HepG2 (cell line): ENCODE measurements at regions not wholly inside any gene's neighbourhood (a gene's known extent, or its start where the extent isn't known, plus 50 kb on each side); places are given as distances from the start of the nearest gene placed in this dataset.
A peak's percentile ranks its signal among the peaks of the same experiment; 100 is the strongest.

ENCODE experiments used
- ATAC-seq: fragments of 200-7000 bp; cut with Tn5 transposase; 3 replicates; pipeline ENCODE4 v1.9.1; 2020; ENCODE audit warnings: mild to moderate bottlenecking, moderate library complexity
- BruUV-seq: library from RNA; stranded (reverse); fragments of 400-500 nt; replicated peaks from 2 replicates; lab custom pipeline; 2021; lab: Mats Ljungman, UMichigan
- CTCF ChIA-PET: fragments of 300-600 bp; formaldehyde crosslinking; extraction: SDS; loops from one replicate; lab custom pipeline; 2021; ENCODE audit warnings: low total read pairs, inconsistent platforms, low intra/inter-chr PET ratio; lab: Yijun Ruan, JAX
- POLR2A ChIA-PET: fragments of 350-600 bp; sonication (Branson Sonifier 250); formaldehyde crosslinking; loops from one replicate; lab custom pipeline; 2020; ENCODE audit warnings: antibody characterized with exemption, inconsistent platforms; lab: Yijun Ruan, JAX
- DNase-seq: peaks from one replicate; pipeline ENCODE4 v3.0.0-alpha.2; 2015; ENCODE audit warnings: low spot score
- FAIRE-seq: peaks from 3 replicates; lab custom pipeline; 2011; peaks lifted over from hg19 to GRCh38; lab: Jason Lieb, UNC
- H2AFZ ChIP-seq: one replicate; pipeline ENCODE4 v1.6.1; 2011; ENCODE audit warnings: low read length, inconsistent platforms
- H3K27ac ChIP-seq: fragments of 300-600 bp; 3 replicates; pipeline ENCODE4 v1.8.0; 2011; ENCODE audit warnings: mixed run types, mild to moderate bottlenecking, mixed read lengths, low read length, inconsistent platforms; ENCODE audit not compliant: insufficient read depth; ENCODE audit errors: extremely low read length
- H3K27me3 ChIP-seq, 2 experiments: fragments of 200-600 bp in 1 of 2; 2 replicates in 1 of 2; 3 replicates in 1 of 2; pipeline versions ENCODE4 v1.6.0 to v1.8.0; 2011; ENCODE audit warnings: low read length in 2 of 2, mild to moderate bottlenecking in 2 of 2, moderate library complexity in 2 of 2, inconsistent platforms in 1 of 2; ENCODE audit not compliant: insufficient read depth in 2 of 2, control insufficient read depth in 1 of 2
- H3K36me3 ChIP-seq, 2 experiments: fragments of 200-600 bp in 1 of 2; replicated peaks in 1 of 2; 2 replicates in 1 of 2; 3 replicates in 1 of 2; pipeline versions ENCODE4 v1.5.1 to v1.8.0; 2011; ENCODE audit warnings: low read length in 2 of 2, inconsistent platforms in 1 of 2; ENCODE audit not compliant: insufficient read depth in 2 of 2, control insufficient read depth in 1 of 2
- H3K4me1 ChIP-seq: 2 replicates; pipeline ENCODE4 v1.5.1; 2012; ENCODE audit warnings: low read length, inconsistent platforms; ENCODE audit not compliant: insufficient read depth
- H3K4me2 ChIP-seq: 2 replicates; pipeline ENCODE4 v1.6.0; 2011; ENCODE audit warnings: low read depth, low read length, inconsistent platforms
- H3K4me3 ChIP-seq, 3 experiments: fragments of 200-600 bp in 1 of 3; sonication (generic), shearing (Covaris generic) in 1 of 3; replicated peaks in 1 of 3; 2 replicates each; pipeline ENCODE4 v1.5.1; 2011 to 2016; ENCODE audit warnings: low read length in 3 of 3, inconsistent platforms in 2 of 3, low read depth in 2 of 3, mild to moderate bottlenecking in 2 of 3, control low read depth in 1 of 3, mixed read lengths in 1 of 3; ENCODE audit not compliant: insufficient read depth in 1 of 3
- H3K79me2 ChIP-seq: one replicate; pipeline ENCODE4 v1.6.1; 2011; ENCODE audit warnings: low read length, inconsistent platforms; ENCODE audit not compliant: insufficient read depth
- H3K9ac ChIP-seq: 2 replicates; pipeline ENCODE4 v1.6.0; 2011; ENCODE audit warnings: mild to moderate bottlenecking, low read depth, low read length, inconsistent platforms; ENCODE audit not compliant: insufficient read depth
- H3K9me3 ChIP-seq: 2 replicates; pipeline ENCODE4 v1.5.1; 2012; ENCODE audit warnings: mild to moderate bottlenecking, low read length
- H4K20me1 ChIP-seq: 2 replicates; pipeline ENCODE4 v1.6.0; 2011; ENCODE audit warnings: inconsistent platforms, mild to moderate bottlenecking, low read length, moderate library complexity; ENCODE audit not compliant: insufficient read depth
- AKAP8 ChIP-seq: sonication (generic); formaldehyde crosslinking; IDR thresholded peaks from 2 replicates; pipeline ENCODE4 v1.5.1; 2020; ENCODE audit warnings: mild to moderate bottlenecking, missing genetic modification reagents
- GMEB2 ChIP-seq: IDR thresholded peaks from 2 replicates; pipeline ENCODE4 v1.6.1; 2016; ENCODE audit warnings: missing biosample characterization, missing genetic modification reagents, low read depth
- HOXD1 ChIP-seq: sonication (generic); formaldehyde crosslinking; IDR thresholded peaks from 2 replicates; pipeline ENCODE4 v1.5.0; 2020; ENCODE audit warnings: missing genetic modification reagents
- MAFF ChIP-seq: IDR thresholded peaks from 2 replicates; pipeline ENCODE4 v1.6.1; 2011; ENCODE audit warnings: low read depth, low read length, improper control_type of control experiment
- MAFK ChIP-seq, 2 experiments: IDR thresholded peaks in 1 of 2; conservative IDR thresholded peaks in 1 of 2; 2 replicates each; pipeline ENCODE4 v1.6.1; 2011; ENCODE audit warnings: improper control_type of control experiment in 2 of 2, low read length in 2 of 2
- MNT ChIP-seq: fragments of 450-650 bp; IDR thresholded peaks from 2 replicates; pipeline ENCODE4 v1.6.1; 2016
- MYC ChIP-seq: sonication (generic); formaldehyde crosslinking; IDR thresholded peaks from 2 replicates; pipeline ENCODE4 v1.9.0; 2021; ENCODE audit warnings: missing genetic modification reagents, borderline replicate concordance
- TGIF2 ChIP-seq: IDR thresholded peaks from 2 replicates; pipeline ENCODE4 v1.6.1; 2016; ENCODE audit warnings: control low read depth, missing compliant biosample characterization
- THYN1 ChIP-seq: sonication (generic); formaldehyde crosslinking; IDR thresholded peaks from 2 replicates; pipeline ENCODE4 v1.8.1; 2023; ENCODE audit warnings: low read depth, mild to moderate bottlenecking, moderate library complexity, missing genetic modification reagents, borderline replicate concordance
- ZNF768 ChIP-seq: sonication (generic); formaldehyde crosslinking; IDR thresholded peaks from 2 replicates; pipeline ENCODE4 v1.4.0; 2020; ENCODE audit warnings: missing genetic modification reagents
- WGBS: methylation state at CpG from one replicate; pipeline ENCODE4 v1.1.6; 2017; ENCODE audit warnings: low lambda C conversion rate; 5-methylcytosine and 5-hydroxymethylcytosine counted together
- in situ Hi-C: cut with HindIII; loops from 2 replicates; pipeline ENCODE4 v1.10.0; 2017; ENCODE audit warnings: low pct_unique_long_range_greater_than_20kb; ENCODE audit not compliant: extremely low pct_ligation_motif_present
- intact Hi-C: fragments of 100-400 bp; cut with micrococcal nuclease; formaldehyde crosslinking; loops from one replicate; pipeline ENCODE4 v1.10.0; 2022; ENCODE audit not compliant: unreplicated experiment
- TF ChIP-seq, protein P1 (sequence below): sonication (generic); formaldehyde crosslinking; IDR thresholded peaks from 2 replicates; pipeline ENCODE4 v1.8.0; 2022; ENCODE audit warnings: mild to moderate bottlenecking, missing genetic modification reagents, moderate library complexity
- TF ChIP-seq, protein P2 (sequence below): IDR thresholded peaks from 2 replicates; pipeline ENCODE4 v1.6.1; 2016; ENCODE audit warnings: missing genetic modification reagents, missing compliant biosample characterization
- TF ChIP-seq, protein P3 (sequence below): sonication (generic); formaldehyde crosslinking; IDR thresholded peaks from 2 replicates; pipeline ENCODE4 v1.5.0; 2020; ENCODE audit warnings: mild to moderate bottlenecking, missing genetic modification reagents
- TF ChIP-seq, protein P4 (sequence below): sonication (generic); formaldehyde crosslinking; IDR thresholded peaks from 2 replicates; pipeline ENCODE4 v1.8.1; 2023; ENCODE audit warnings: mild to moderate bottlenecking, missing genetic modification reagents, borderline replicate concordance

GRCh38 chr2:209008636-209009287 lies 415.1 kb upstream of the MAP2 start:
- in situ Hi-C loops (no loop called here), intact Hi-C loops (no loop called here)
- Histone ChIP-seq H3K9me3 (peaks cover 31% of the 10 kb centered on the region; the same call in 1 of the 2 replicates), H2AFZ (no peak overlapping the region), H3K9ac (no peak overlapping the region), H3K27ac (no peak overlapping the region), H3K36me3 (no peaks in the 10 kb centered on the region), H3K4me1 (no peaks in the 10 kb centered on the region), H4K20me1 (no peaks in the 10 kb centered on the region), H3K27me3 (no peaks in the 10 kb centered on the region), H3K4me3 (no peak overlapping the region), H3K79me2 (no peaks in the 10 kb centered on the region), H3K4me2 (no peak overlapping the region)
- TF ChIP-seq GMEB2 (no peak), MAFF (peak; percentile 55), MNT (no peak), AKAP8 (CRISPR knock-in tag) (no peak), MYC (no peak), MAFK (conservative IDR thresholded peaks at IDR 0.05 in 1 of 2, IDR thresholded peaks at IDR 0.05 in 1 of 2; ENCODE audit: low read length in 2 of 2) (peak; percentile 40 to 74; a peak in 3 of 4 replicates), HOXD1 (CRISPR knock-in tag) (no peak), TGIF2 (CRISPR knock-in tag) (no peak), THYN1 (CRISPR knock-in tag) (no peak), ZNF768 (CRISPR knock-in tag) (no peak)
- TF ChIP-seq, protein P1, sequence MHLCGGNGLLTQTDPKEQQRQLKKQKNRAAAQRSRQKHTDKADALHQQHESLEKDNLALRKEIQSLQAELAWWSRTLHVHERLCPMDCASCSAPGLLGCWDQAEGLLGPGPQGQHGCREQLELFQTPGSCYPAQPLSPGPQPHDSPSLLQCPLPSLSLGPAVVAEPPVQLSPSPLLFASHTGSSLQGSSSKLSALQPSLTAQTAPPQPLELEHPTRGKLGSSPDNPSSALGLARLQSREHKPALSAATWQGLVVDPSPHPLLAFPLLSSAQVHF (CRISPR knock-in tag) = no peak
- TF ChIP-seq, protein P2, sequence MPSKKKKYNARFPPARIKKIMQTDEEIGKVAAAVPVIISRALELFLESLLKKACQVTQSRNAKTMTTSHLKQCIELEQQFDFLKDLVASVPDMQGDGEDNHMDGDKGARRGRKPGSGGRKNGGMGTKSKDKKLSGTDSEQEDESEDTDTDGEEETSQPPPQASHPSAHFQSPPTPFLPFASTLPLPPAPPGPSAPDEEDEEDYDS (CRISPR knock-in tag) = no peak
- TF ChIP-seq, protein P3, sequence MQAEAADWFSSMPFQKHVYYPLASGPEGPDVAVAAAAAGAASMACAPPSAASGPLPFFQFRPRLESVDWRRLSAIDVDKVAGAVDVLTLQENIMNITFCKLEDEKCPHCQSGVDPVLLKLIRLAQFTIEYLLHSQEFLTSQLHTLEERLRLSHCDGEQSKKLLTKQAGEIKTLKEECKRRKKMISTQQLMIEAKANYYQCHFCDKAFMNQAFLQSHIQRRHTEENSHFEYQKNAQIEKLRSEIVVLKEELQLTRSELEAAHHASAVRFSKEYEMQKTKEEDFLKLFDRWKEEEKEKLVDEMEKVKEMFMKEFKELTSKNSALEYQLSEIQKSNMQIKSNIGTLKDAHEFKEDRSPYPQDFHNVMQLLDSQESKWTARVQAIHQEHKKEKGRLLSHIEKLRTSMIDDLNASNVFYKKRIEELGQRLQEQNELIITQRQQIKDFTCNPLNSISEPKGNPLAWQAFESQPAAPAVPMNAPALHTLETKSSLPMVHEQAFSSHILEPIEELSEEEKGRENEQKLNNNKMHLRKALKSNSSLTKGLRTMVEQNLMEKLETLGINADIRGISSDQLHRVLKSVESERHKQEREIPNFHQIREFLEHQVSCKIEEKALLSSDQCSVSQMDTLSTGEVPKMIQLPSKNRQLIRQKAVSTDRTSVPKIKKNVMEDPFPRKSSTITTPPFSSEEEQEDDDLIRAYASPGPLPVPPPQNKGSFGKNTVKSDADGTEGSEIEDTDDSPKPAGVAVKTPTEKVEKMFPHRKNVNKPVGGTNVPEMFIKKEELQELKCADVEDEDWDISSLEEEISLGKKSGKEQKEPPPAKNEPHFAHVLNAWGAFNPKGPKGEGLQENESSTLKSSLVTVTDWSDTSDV (CRISPR knock-in tag) = no peak
- TF ChIP-seq, protein P4, sequence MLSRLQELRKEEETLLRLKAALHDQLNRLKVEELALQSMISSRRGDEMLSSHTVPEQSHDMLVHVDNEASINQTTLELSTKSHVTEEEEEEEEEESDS (CRISPR knock-in tag) = no peak
- BruUV-seq = no TSS peak
- FAIRE-seq (no peak), DNase-seq (no peak), ATAC-seq (no peak)
- CTCF ChIA-PET = no interaction called here
- POLR2A ChIA-PET = no interaction called here
- WGBS = 25% methylated on average over 2 of the region's 2 CpGs
